Lung (tissue), 11 donors: ENCODE measurements at regions not wholly inside any gene's neighbourhood (a gene's known extent, or its start where the extent isn't known, plus 50 kb on each side); places are given as distances from the start of the nearest gene placed in this dataset.

ENCODE experiments used
- ATAC-seq: fragments of 200-7000 bp; cut with Tn5 transposase; one replicate; pipeline ENCODE4 v1.9.1; 2020; ENCODE audit warnings: moderate number of reproducible peaks; ENCODE audit not compliant: insufficient read depth, low FRiP score
- DNase-seq, 3 donors: peaks; one replicate each; pipeline ENCODE4 v3.0.0-alpha.2; 2013 to 2017
- H3K27ac ChIP-seq, 2 donors: one replicate each; pipeline ENCODE4 v1.5.1; 2013; ENCODE audit warnings: mild to moderate bottlenecking in 2 of 2, moderate library complexity in 2 of 2, control low read depth in 1 of 2, inconsistent platforms in 1 of 2, low read depth in 1 of 2, low read length in 1 of 2
- H3K27me3 ChIP-seq, 3 donors: one replicate each; pipeline ENCODE4 v1.5.1; 2013; ENCODE audit warnings: low read length in 2 of 3; ENCODE audit not compliant: control insufficient read depth in 3 of 3, insufficient read depth in 3 of 3
- H3K36me3 ChIP-seq, 4 donors: one replicate each; pipeline ENCODE4 v1.5.1; 2013; ENCODE audit warnings: low read length in 4 of 4, mild to moderate bottlenecking in 1 of 4, moderate library complexity in 1 of 4; ENCODE audit not compliant: control insufficient read depth in 4 of 4, insufficient read depth in 4 of 4
- H3K4me1 ChIP-seq, 5 donors: one replicate each; pipeline ENCODE4 v1.5.1; 2013; ENCODE audit warnings: low read length in 5 of 5, mild to moderate bottlenecking in 2 of 5, moderate library complexity in 1 of 5; ENCODE audit not compliant: control insufficient read depth in 5 of 5, insufficient read depth in 5 of 5
- H3K4me3 ChIP-seq: one replicate; pipeline ENCODE4 v1.5.1; 2013; ENCODE audit warnings: mild to moderate bottlenecking, control low read depth, moderate library complexity
- H3K9ac ChIP-seq, 2 donors: one replicate each; pipeline ENCODE4 v1.5.1; 2013; ENCODE audit warnings: low read length in 2 of 2, control low read depth in 1 of 2; ENCODE audit not compliant: insufficient read depth in 1 of 2
- H3K9me3 ChIP-seq, 4 donors: one replicate each; pipeline ENCODE4 v1.5.1; 2013; ENCODE audit warnings: low read length in 3 of 4, mild to moderate bottlenecking in 1 of 4, moderate library complexity in 1 of 4; ENCODE audit not compliant: control insufficient read depth in 4 of 4, insufficient read depth in 3 of 4
- CTCF ChIP-seq: IDR thresholded peaks from 2 replicates; pipeline ENCODE4 v1.5.1; 2012; ENCODE audit warnings: mild to moderate bottlenecking; ENCODE audit errors: control extremely low read depth, extremely low read depth
- WGBS, 2 donors: extraction: QIAGEN DNeasy Blood & Tissue Kit; methylation state at CpG; one replicate each; pipeline ENCODE4 v1.1.7; 2013; 5-methylcytosine and 5-hydroxymethylcytosine counted together
- donor health status: control.
- donor health status: control.
- donor health status: Bipolar disorder and iron deficiency.
- donor health status: healthy.
- donor health status: DM: yes; HTN: yes; CAD: no.

GRCh38 chr13:29993716-29994488, 143.5 kb upstream of the UBL3 start:
- Histone ChIP-seq H3K9ac (no peak overlapping the region), H3K4me3 (no peak overlapping the region), H3K27ac (no peak overlapping the region), H3K36me3 (no peaks in the 10 kb centered on the region), H3K27me3 (no peaks in the 10 kb centered on the region), H3K4me1 (no peaks in the 10 kb centered on the region), H3K9me3 (peaks cover 0 to 2% (median 0%) of the 10 kb centered on the region in 4 donors)
- no peak for TF ChIP-seq CTCF
- no peak for DNase-seq
- ATAC-seq, result no peak
- 73 to 77% methylated on average over 12 of the region's 12 CpGs for WGBS, 2 donors

DNA sequence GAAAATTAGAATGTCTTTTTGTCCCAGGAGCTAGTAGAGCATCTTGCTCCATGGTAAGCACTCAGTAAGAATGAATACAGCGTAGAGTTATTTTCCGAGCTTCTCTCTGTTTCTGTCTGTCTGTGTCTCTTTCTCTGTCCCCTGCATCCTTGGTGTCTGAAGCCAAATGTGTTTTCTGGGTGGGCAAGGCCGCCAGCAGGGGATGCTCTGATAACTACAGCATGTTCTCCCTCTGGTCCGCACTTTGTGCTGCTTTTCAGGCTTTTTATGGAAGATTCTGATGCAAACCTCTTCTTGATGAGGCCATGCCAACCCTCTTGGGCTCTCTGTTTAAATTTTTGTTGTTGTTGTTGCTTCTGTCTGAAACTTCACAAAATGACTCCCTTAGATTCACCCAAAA, 142.8 kb upstream of the UBL3 start:
- Histone ChIP-seq H3K27ac (no peak overlapping the region), H3K4me1 (no peaks in the 10 kb centered on the region), H3K4me3 (no peak overlapping the region), H3K9me3 (peaks cover 0 to 7% (median 0%) of the 10 kb centered on the region in 4 donors), H3K36me3 (no peaks in the 10 kb centered on the region), H3K27me3 (no peaks in the 10 kb centered on the region), H3K9ac (no peak overlapping the region)
- 94 to 97% methylated on average over 4 of the region's 4 CpGs for WGBS, 2 donors
- no peak for TF ChIP-seq CTCF
- DNase-seq, result no peak
- no peak for ATAC-seq

GRCh38 chr13:29991343-29991742, 140.9 kb upstream of the UBL3 start:
- no peaks in the 10 kb centered on the region for H3K27me3 ChIP-seq
- 83 to 86% methylated on average over 6 of the region's 6 CpGs for WGBS, 2 donors
- TF ChIP-seq CTCF, result no peak
- H3K4me3 ChIP-seq, result no peak overlapping the region
- no peak overlapping the region for H3K9ac ChIP-seq
- H3K4me1 ChIP-seq, result no peaks in the 10 kb centered on the region
- no peak for ATAC-seq
- peaks cover 0 to 9% (median 3%) of the 10 kb centered on the region in 4 donors for H3K9me3 ChIP-seq
- no peak overlapping the region for H3K27ac ChIP-seq
- DNase-seq, result no peak
- no peaks in the 10 kb centered on the region for H3K36me3 ChIP-seq

DNA sequence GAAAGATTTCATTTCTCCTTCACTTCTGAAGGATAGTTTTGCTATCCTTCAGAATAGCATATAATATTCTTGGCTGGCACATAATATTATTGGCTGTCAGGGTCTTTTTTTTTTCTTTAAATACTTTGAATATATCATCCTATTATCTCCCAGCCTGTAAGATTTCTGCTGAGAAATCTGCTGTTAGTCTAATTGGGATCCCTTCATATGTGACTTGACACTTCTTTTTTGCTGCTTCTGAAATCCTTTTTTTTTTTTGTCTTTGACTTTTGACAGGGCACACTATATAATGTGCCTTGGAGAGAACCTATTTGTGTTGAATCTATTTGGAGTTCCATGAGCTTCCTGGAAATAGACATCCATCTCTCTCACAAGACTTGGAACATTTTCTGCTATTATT, 136.9 kb upstream of the UBL3 start:
- ATAC-seq (no peak), DNase-seq (no peak)
- Histone ChIP-seq H3K27ac (no peak overlapping the region), H3K9me3 (peaks cover 0 to 9% (median 3%) of the 10 kb centered on the region in 4 donors), H3K27me3 (peaks cover 0 to under 1% (median 0%) of the 10 kb centered on the region in 3 donors), H3K4me3 (no peak overlapping the region), H3K4me1 (no peaks in the 10 kb centered on the region), H3K36me3 (no peaks in the 10 kb centered on the region), H3K9ac (no peak overlapping the region)
- no peak for TF ChIP-seq CTCF
